Panc1 (cell line): ENCODE measurements at regions not wholly inside any gene's neighbourhood (a gene's known extent, or its start where the extent isn't known, plus 50 kb on each side); places are given as distances from the start of the nearest gene placed in this dataset.

ENCODE experiments used
- ATAC-seq: fragments of 200-7000 bp; cut with Tn5 transposase; 2 replicates; pipeline ENCODE4 v1.9.1; 2020; ENCODE audit warnings: mild to moderate bottlenecking, moderate library complexity
- BruUV-seq: library from RNA; stranded (reverse); fragments of 400-500 nt; replicated peaks from 2 replicates; lab custom pipeline; 2021; lab: Mats Ljungman, UMichigan
- CTCF ChIA-PET: fragments of 300-600 bp; sonication (Branson Sonifier 250); formaldehyde crosslinking; loops from one replicate; lab custom pipeline; 2022; ENCODE audit warnings: antibody characterized with exemption; lab: Charles Lee
- POLR2A ChIA-PET: fragments of 300-600 bp; sonication (Branson Sonifier 250); formaldehyde crosslinking; loops from one replicate; lab custom pipeline; 2022; ENCODE audit warnings: antibody characterized with exemption; lab: Charles Lee
- DNase-seq: peaks from one replicate; pipeline ENCODE4 v3.0.0-alpha.2; 2010; ENCODE audit warnings: low read depth, low spot score
- H3K27ac ChIP-seq: 2 replicates; pipeline ENCODE4 v1.5.1; 2011; ENCODE audit warnings: mild to moderate bottlenecking, low read length, inconsistent platforms
- H3K27me3 ChIP-seq: fragments of 200-500 bp; sonication (Bioruptor generic); 2 replicates; pipeline ENCODE4 v1.6.0; 2014; ENCODE audit warnings: low read length, inconsistent platforms; ENCODE audit not compliant: control insufficient read depth, insufficient read depth
- H3K36me3 ChIP-seq: fragments of 200-500 bp; sonication (Bioruptor generic); 2 replicates; pipeline ENCODE4 v1.5.1; 2014; ENCODE audit warnings: inconsistent platforms, mild to moderate bottlenecking, low read length, moderate library complexity; ENCODE audit not compliant: control insufficient read depth, insufficient read depth
- H3K4me1 ChIP-seq: 2 replicates; pipeline ENCODE4 v1.5.1; 2011; ENCODE audit warnings: inconsistent platforms, mild to moderate bottlenecking, low read length, moderate library complexity; ENCODE audit not compliant: control insufficient read depth, insufficient read depth
- H3K4me3 ChIP-seq, 2 experiments: 2 replicates each; pipeline ENCODE4 v1.5.1; 2011 to 2012; ENCODE audit warnings: low read depth in 2 of 2, low read length in 2 of 2, mild to moderate bottlenecking in 2 of 2, inconsistent platforms in 1 of 2, moderate library complexity in 1 of 2
- H3K9me3 ChIP-seq: fragments of 200-500 bp; sonication (Bioruptor generic); 2 replicates; pipeline ENCODE4 v1.5.1; 2014; ENCODE audit warnings: low read depth, mild to moderate bottlenecking, inconsistent platforms, low read length, moderate library complexity; ENCODE audit not compliant: control insufficient read depth, insufficient read depth
- CTCF ChIP-seq: fragments of 450-650 bp; IDR thresholded peaks from 2 replicates; pipeline ENCODE4 v1.5.1; 2017; ENCODE audit warnings: mild to moderate bottlenecking
- POLR2AphosphoS5 ChIP-seq: IDR thresholded peaks from 2 replicates; pipeline ENCODE4 v1.6.1; 2012; ENCODE audit warnings: mild to moderate bottlenecking, low read depth, low read length, moderate library complexity
- REST ChIP-seq, 2 experiments: IDR thresholded peaks; 2 replicates each; pipeline ENCODE4 v1.6.1; 2011 to 2012; ENCODE audit warnings: low read depth in 2 of 2, control low read depth in 1 of 2, low read length in 1 of 2, mild to moderate bottlenecking in 1 of 2, moderate library complexity in 1 of 2; ENCODE audit not compliant: insufficient read depth in 1 of 2
- SIN3A ChIP-seq: IDR thresholded peaks from 2 replicates; pipeline ENCODE4 v1.6.1; 2012; ENCODE audit warnings: low read depth, mild to moderate bottlenecking, low read length, moderate library complexity, borderline replicate concordance; ENCODE audit not compliant: insufficient read depth
- TCF7L2 ChIP-seq: IDR thresholded peaks from 2 replicates; pipeline ENCODE4 v1.6.1; 2011; ENCODE audit warnings: mild to moderate bottlenecking, low read depth, low read length, inconsistent platforms
- in situ Hi-C: cut with HindIII; loops from 2 replicates; pipeline ENCODE4 v1.10.0; 2016; ENCODE audit warnings: low sequenced_read_pairs, low pct_unique_long_range_greater_than_20kb
- intact Hi-C: fragments of 100-400 bp; cut with micrococcal nuclease; formaldehyde crosslinking; loops from one replicate; pipeline ENCODE4 v1.10.0; 2022; ENCODE audit not compliant: unreplicated experiment

GRCh38 chr7:109276348-109276747 lies 706.7 kb downstream of the DNAJB9 start:
- in situ Hi-C loops: no loop called here
- POLR2A ChIA-PET: no interaction called here

GRCh38 chr7:109282726-109283125 lies 713.1 kb downstream of the DNAJB9 start:
- ATAC-seq (no peak), DNase-seq (no peak)
- ChIA-PET POLR2A (no interaction called here), CTCF (no interaction called here)
- intact Hi-C loops: no loop called here
- BruUV-seq: no TSS peak
- Histone ChIP-seq H3K36me3 (no peaks in the 10 kb centered on the region), H3K9me3 (no peaks in the 10 kb centered on the region), H3K27ac (no peak overlapping the region), H3K4me3 (no peak overlapping the region), H3K4me1 (no peaks in the 10 kb centered on the region), H3K27me3 (no peaks in the 10 kb centered on the region)
- in situ Hi-C loops: no loop called here
- no peak for TF ChIP-seq TCF7L2
- TF ChIP-seq REST (IDR thresholded peaks at IDR 0.05; ENCODE audit: insufficient read depth in 1 of 2, low read depth in 2 of 2, low read length in 1 of 2): no peak
- TF ChIP-seq SIN3A: no peak
- TF ChIP-seq CTCF: no peak
- TF ChIP-seq POLR2AphosphoS5: no peak

More at GRCh38 chr7:109276348-109276747, 706.7 kb downstream of the DNAJB9 start:
- Histone ChIP-seq H3K27me3 (no peaks in the 10 kb centered on the region), H3K4me3 (no peak overlapping the region), H3K36me3 (no peaks in the 10 kb centered on the region), H3K27ac (no peak overlapping the region), H3K4me1 (no peaks in the 10 kb centered on the region), H3K9me3 (no peaks in the 10 kb centered on the region)
- no peak for ATAC-seq
- no TSS peak for BruUV-seq
- CTCF ChIA-PET: no interaction called here
- intact Hi-C loops: no loop called here
- DNase-seq: no peak
- TF ChIP-seq POLR2AphosphoS5: no peak
- no peak for TF ChIP-seq REST (IDR thresholded peaks at IDR 0.05; ENCODE audit: insufficient read depth in 1 of 2, low read depth in 2 of 2, low read length in 1 of 2)
- no peak for TF ChIP-seq TCF7L2
- TF ChIP-seq SIN3A: no peak
- TF ChIP-seq CTCF: no peak
